ENCODE measurements at regions not wholly inside any gene's neighbourhood (a gene's known extent, or its start where the extent isn't known, plus 50 kb on each side); places are given as distances from the start of the nearest gene placed in this dataset.
A peak's percentile ranks its signal among the peaks of the same experiment; 100 is the strongest.
"Not testable (repeated sequence)": the region's sequence is repeated elsewhere in the genome, so short reads cannot be mapped to it uniquely, and the experiment has no call there.

DNA sequence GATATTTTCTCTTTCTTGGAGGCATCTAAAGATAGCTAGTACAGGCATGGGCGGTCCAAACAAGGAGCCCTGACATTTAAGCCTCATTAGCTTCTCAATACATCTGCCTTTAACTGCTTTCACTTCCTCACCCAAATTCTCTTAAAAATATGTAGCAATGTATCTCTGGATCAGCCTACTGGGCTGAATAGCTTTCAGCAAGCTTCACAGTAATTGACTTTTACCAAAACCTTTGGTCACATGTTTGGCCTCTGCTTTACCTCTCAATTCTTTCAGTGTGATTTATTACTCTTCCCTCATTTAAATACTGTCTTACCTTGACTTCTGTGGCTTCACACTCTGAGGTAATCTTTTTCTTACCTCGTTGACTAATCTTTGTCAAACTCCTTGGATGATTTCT is 1618.1 kb downstream of the GRIK2 start:
- no peak for DNase-seq

DNA sequence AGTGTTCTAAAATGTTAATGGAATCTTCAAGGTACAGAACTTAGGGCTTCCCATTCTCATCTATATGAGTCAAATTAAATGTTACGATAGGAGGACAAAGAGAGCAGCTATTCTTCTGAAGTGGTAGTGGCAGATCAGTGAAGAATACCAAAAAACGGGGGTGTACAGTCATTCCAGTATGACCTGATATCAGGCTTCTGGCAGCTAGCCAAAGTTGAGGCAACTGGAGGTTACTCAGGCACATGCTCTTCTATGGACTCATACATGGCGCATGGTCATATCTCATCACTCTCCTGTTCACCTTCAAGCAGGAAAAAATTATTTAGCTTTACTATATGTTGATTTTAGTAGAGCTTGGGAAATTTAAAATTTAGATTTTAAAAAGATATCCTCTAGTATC is 1608.8 kb downstream of the GRIK2 start:
- DNase-seq, result no peak

DNA sequence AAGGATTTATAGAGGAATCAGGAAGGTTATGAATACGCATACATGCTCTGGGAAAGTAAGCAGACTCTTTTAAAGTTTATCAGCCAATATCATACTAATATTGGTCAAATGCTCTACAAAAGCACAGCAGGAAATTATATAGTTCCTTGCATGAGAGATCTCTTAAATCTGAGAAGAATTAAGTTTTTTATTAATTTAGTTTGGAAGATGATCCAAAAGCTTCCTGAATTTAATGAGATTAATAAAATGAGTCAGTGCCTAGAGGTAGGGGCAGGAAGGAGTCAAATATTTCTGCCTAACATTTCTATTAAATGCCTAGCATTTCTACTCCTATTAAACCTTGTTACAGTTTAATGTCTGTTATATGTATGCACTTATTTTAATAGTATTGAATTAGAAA is 1608.2 kb downstream of the GRIK2 start:
- DNase-seq, result no peak

DNA sequence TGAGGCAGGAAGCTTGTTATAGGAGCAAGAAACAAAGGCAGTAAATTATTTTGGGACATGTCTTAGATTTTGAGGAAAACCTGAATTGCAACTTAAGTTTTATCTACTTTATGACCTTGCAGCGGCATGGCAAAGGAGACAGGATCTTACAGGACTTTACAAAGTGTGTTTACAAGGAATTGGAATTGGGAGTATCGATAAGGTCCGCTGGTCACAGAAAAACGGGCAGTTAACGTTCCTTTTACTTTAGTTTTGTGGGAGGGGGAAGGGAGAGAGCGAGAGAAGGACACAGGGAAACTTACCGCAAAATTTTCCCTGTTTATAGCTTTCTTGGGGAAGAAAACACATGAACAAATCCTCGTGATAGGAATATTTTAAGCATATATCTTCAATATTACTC is 1607.2 kb downstream of the GRIK2 start:
- no peak for DNase-seq

DNA sequence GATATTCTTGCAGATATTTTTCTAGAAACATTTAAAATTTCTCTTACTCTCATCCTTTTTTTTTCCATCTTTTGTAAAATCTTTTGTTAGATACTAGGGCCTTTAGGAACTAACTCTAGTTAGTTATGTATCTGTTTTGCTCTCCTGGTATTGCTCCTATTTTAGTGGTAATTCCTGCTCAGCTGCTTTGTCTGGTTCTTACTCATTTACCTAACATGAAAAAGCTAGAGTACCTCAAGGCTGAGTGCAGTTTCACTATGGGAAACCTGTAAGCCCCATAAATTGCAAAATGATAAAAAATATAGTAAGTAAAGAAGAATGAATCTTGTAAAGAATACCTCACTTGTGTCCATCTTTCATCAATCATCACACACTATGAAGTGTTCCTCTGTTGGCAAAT is 1602.0 kb downstream of the GRIK2 start:
- no peak for DNase-seq

DNA sequence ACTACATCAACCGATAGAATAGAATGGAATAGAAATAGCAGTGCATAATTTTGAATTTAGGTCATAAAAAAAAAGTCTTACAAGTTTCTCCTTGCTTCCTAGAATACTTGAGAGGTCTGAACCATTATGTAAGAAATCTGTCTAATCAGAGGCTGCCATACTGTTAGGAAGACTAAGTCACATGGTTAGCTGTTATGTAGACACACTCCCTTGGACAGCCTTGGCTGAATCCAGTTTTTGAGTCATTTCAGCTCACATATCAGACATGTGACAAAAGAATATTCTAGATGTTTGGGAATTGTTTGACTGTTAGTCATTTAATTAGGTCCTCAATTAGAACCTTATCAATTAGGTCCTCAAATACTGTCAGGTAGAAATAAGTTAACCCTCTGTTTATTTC is 1601.4 kb downstream of the GRIK2 start:
- DNase-seq, result no peak

DNA sequence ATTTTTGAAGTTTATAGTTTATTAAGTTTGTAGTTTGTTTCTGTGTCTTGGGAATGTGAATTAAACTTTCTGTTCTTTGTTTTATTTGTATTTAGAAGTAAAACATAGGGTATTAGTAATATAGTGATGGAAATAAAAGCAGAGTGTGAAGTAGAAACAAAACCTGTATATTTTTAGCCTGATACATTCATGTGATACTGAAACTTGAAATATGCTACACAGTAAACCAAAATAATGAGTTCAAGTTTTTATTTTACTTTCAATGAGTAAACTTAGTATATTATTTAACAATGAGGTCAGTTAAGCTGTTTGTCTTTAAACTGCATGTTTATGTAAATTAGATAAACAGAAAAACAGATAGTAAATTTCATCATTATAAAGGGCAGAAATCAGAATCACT is 1592.6 kb downstream of the GRIK2 start:
- DNase-seq, result no peak

DNA sequence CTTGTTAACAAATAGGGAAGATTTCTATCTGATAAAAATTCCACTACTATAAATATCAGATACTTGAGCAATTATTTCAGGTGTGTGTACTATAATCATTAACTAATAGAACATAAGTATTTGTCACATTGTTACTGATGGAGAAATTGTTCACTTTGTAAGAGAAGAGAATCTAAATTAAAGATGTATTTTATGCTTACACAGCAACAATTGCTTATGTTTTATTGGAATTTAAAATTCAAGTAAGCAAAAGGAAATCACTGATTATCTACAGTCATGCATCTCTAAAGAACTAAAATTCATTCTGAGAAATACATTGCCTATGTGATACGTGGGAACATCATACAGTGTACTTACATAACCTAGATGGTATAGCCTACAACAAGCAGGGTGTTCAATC is 1590.8 kb downstream of the GRIK2 start:
- DNase-seq, result no peak

DNA sequence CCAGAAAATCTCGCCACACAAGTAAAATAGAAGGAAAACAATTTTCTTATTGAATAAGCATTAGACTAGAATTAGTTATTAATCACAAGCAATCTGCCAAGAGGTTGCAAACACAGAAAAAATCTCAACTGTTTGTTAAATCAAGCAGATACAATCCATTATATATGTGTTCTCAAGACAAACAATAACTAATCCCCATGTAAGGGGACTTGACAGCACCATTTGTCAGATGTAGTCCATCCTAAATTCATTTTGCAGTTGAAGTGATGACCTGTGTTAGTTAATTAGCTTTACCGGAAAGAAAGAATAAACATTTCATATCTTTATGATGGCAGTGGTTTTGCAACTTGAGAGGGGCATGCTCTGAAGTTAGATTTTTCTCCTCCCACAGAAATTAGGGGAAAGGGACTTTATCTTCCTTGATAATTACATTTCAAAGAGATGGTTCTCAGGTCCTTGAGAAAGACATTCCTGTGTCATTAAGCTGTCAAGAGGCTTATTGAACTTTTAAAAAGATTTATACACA is 1588.0 kb downstream of the GRIK2 start:
- no peak for DNase-seq

DNA sequence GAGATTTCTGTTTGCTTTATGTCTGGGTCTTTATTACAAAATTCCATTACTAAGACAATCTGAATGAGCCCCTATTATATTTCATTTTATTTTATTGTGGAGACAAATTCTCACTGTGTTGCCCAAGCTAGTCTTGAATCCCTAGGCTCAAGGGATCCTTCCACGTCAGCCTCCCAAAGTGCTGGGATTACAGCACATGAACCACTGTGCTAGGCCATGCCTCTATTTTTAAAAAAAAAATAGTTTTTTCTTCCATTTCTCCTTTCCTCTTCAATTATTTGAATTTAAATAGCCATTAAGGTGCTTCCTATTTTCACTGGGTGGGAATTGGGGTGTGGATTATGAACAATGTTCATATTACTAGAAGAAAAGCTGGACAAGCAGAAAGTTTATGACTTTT is 1587.4 kb downstream of the GRIK2 start:
- no peak for DNase-seq

DNA sequence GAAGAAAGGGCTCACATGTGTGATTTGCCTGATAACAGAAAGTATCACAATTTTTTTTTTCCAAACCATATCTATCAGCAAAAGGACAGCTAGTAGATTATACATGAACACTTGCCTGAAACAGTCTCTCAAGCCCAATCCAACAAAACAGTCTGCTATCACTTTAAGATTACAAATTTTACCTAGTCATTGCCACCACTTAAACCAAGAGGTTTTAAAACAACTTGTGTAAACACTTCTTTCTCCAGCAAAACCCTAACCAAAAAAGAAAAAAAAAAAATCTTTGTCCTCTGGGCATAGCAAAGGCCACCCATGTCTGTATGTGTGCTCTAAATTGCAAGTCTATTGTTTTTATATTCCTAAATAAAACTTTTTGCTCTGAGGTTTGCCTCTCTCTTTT is 1568.4 kb downstream of the GRIK2 start:
- no peak for DNase-seq

DNA sequence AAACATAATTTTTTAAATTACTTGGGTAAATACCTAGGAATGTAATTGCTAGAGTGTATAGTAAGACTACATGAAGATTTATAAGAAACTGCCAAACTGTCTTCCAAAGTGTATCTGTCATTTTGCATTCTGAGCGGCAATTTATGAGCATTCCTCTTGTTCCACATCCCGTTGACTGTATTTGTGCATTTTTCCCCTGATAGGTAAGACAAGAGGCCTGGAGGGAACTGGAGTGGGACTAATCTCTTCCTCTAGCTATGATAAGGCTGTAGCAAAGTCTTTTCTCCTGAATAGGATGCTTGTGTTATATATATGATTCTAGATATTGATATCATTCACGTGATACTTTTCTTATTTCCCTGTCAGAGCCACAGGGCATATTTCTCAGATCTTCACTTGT is 1557.5 kb downstream of the GRIK2 start:
- no peak for DNase-seq

DNA sequence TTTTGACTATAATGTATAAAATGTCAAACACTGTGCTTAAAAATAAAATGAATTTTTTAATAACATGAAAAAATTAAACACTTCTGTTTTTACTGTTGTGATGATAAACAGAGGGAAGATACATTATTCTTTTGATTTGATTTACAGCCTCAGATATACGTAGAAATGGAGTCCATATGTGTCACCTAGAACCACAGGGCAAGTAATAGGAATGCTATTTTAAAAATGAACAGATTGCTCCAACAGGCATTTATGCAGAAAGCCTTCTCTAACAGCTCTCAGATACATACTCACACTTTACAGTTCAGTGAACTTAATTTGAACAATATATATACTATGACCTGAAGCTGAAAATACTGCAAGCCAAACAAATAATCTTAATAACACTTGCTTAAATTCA is 1551.0 kb downstream of the GRIK2 start:
- no peak for DNase-seq

DNA sequence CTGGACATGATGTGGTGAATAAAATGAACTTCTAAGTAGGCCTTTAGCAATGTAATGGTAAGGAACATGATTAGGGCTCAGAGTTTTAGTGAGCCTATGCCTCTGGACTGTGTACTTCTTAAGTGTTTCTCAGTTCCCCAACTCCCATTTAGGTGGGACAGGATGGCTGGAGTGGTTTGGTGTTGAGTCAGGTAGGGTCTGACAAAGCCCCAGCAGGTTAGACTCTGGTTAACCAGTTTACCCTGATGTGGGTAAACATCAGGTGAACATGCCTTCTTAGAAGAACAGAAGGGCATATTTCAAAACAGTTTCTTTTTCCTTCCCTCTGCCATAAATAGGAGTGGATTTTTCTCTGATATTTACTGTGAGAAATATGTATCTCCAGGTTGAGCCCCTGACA is 1548.7 kb downstream of the GRIK2 start:
- DNase-seq, result no peak

DNA sequence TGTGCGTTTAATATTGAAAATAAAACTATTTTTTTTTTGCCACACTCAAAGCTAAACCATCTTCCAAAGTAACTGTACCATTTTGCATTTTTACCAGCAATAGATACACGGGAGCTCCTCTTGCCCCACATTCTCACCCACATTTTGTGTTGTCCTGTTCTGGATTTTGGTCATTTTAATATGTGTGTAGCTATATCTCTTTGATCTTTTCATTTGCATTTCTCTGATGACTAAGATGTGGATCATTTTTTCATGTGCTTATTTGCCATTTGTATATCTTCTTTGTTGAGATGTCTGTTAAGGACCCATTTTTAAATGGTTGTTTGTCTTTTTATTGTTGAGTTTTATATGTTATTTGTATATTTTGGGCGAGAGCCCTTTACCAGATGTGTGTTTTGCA is 1543.5 kb downstream of the GRIK2 start:
- no peak for DNase-seq

DNA sequence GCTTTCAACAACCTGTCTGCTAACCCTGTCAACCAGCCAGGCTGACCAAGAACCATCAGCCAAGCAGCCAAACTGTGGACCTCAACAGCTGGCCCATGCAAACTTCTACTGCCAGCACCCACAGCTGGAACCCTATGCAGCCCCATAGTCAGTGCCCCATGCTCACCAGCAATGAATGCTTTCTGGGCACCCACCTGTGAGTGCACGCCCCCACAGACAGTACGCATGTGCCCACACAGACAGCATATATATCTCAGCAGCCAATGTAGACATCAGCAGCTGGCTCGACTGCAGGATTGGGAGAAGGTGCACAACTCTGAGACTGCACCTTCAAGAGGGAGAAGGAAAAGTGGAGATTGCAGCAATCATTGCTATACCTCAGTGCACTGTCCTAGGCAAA is 1534.6 kb downstream of the GRIK2 start:
- no peak for DNase-seq

DNA sequence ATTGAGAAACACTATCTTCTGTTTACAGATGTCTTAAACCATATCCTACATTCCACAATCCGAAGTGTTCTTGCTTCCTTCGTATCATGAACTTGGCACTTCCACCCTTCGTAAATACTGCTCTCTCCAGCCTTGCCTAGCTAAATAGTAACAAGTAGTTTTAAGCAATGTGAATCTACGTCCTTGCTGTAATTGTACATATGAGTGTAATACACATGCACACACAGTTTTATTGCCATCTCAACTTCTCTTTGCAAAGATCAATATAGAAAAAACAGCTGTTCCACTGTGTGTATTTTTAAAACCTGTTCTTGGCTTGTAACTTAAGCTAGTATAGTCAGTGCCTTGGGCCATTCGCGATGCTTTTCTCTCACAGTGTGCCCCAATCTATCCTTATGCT is 1524.7 kb downstream of the GRIK2 start:
- DNase-seq, result peak; percentile 6

DNA sequence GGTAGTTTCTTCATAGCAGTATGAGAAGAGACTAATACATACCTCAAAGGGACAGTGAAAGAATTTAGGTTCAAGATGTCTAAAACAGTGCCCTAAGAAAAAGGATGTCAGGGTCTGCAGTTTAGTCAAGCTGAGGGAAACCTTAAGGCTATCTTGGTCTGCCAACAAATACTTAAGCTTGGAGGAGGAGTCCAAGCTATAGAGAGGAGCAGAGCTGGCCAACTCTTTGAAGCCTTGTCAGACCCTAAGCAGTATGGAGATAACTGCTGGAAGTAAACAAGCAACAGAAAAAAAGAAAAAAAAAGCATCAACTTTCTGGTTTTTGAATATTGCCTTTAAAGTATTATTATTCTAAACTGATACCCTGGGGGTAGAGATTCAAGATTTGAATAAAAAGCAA is 1518.1 kb downstream of the GRIK2 start:
- DNase-seq, result no peak

DNA sequence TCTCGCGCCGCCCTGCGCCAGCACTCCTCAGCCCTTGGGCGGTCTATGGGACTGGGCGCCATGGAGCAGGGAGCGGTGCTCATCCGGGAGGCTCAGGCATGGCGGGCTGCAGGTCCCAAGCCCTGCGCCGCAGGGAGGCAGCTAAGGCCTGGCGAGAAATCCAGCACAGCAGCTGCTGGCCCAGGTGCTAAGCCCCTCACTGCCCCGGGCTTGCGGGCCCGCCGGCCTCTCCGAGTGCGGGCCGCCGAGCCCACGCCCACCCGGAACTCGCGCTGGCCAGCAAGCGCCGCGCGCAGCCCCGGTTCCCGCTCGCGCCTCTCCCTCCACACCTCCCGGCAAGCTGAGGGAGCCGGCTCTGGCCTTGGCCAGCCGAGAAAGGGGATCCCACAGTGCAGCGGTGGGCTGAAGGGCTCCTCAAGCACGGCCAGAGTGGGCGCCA is 1517.2 kb downstream of the GRIK2 start:
- DNase-seq, result not testable (repeated sequence)

DNA sequence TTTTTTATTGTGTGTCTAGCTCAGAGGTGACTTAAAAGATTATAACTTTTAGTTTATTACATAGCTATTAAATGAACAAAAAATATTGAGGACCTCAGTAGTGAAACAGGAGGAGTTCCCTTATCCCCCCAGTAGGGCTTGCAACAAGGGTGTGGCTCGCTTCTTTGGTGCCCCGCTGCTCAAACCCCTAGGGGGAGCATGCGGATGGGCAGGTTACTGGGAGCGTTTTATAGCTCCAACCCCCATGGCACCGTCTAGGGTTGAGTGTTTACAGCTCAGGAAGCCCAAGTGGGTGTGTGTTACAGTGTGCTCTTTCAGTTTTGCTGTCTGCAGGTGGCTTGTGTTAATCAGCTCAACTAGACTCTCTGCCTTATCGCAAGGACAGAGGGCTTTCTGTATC is 1513.7 kb downstream of the GRIK2 start:
- no peak for DNase-seq

DNA sequence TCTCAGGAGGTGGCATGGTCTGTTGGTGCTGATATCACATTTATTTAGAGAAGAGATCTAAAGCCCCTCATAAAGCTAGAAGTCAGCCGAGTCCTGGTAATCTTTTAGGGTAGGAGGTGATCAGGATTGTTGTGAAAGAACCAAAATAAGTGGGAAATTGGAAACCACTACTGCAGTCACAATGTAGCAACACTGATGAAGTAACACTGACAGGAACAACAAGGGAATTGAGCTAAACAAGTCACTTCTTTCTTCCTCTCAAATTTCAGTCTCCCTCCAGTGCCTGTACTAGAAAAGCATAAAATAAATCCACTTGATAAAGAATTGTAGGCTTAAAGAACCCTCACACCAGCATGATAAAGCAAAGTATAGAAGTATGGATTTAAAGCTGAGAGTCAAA is 1509.0 kb downstream of the GRIK2 start:
- DNase-seq, result no peak

DNA sequence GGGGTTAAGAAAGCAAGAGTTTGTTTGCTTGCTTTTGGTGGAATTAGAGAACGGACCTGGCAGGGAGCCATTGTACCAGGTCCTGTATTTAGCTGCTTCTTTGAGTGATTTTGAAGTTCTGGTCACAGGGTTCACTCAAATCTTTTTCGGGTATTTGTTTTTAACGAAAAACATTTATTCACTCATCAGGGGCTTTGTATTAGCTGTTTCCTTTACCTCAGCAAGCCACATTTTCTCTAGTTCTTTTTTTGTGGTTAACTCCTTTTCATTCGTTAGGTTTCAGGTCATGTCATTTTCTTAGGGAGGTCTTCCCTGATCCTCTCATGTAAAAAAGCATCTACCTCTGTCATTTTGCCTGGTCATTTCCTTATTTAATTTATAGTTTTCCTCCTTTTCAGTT is 1502.2 kb downstream of the GRIK2 start:
- no peak for DNase-seq

DNA sequence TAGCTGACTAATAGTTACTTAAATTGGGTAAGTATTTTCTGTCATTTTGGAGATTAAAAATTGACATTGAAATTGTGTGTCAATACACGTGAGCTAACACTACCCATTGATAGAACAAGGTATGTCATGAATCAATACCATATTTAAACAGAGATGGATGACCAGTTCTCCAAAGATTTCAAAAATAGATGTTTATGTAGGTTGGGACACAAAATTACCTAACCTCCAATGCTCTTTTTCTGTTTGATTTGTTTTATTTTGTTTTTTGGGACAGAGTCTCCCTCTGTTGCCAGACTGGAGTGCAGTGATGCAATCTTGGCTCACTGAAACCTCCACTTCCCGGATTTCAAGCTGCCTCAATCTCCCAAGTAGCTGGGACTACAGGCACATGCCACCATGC is 1491.7 kb downstream of the GRIK2 start:
- no peak for DNase-seq

DNA sequence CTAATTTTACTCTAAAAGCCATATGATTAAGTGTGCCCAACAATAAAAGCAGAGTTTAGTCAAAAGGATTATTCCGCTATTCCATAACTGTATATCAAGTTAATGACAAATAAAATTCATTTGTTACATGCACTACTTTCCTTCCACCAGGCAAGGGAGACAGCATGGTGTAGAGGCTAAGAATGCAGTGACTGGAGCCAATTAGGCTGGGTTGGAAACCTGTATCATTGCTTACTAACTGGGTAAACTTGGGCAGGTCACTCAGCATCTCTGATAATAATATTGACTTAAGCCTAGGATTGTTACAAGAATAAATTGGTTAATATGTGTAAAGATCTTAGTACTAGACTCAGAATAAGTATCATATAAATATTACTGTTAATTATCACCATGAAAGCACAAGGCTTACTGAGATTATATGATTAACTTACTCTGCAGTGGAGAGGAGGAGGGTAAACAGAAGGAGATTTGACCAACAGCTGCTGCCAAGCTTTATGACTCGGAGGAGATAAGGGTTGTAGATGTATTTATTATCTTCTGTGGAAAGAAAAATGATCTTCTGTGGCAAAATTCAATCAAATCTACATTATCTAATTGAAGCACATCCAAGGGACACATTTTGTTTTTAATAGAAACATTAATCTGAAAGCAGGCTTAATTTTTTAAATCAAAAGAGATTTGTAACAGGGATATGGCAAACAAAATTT is 1459.9 kb downstream of the GRIK2 start:
- no peak for DNase-seq

DNA sequence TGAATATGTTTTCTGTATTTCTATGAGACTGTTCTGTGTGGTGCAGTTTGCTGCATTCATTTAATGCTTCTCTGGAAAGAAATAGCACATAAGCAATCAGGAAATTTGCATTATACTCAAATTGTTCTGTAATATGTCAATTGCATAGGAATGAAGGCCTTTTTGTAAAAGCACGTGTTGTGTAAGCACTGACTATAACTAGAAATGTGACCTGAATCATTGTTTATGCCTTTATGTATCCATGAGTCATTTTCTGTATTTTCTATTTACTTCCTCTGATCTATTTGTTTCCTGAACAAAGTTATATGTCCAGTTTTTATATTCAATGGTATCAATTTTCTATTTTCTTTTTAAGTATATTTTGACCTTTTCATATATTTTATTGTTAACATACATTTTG is 1455.3 kb downstream of the GRIK2 start:
- DNase-seq, result no peak
